HEK293 (cell line): ENCODE measurements at regions not wholly inside any gene's neighbourhood (a gene's known extent, or its start where the extent isn't known, plus 50 kb on each side); places are given as distances from the start of the nearest gene placed in this dataset.
A peak's percentile ranks its signal among the peaks of the same experiment; 100 is the strongest.

Experiments
- GLI2 ChIP-seq: fragments of 450-650 bp; formaldehyde crosslinking; IDR thresholded peaks from 2 replicates; pipeline ENCODE4; 2017; ENCODE audit warnings: missing biosample characterization, missing genetic modification characterization, low read depth, borderline replicate concordance
- KLF8 ChIP-seq: fragments of 450-650 bp; formaldehyde crosslinking; IDR thresholded peaks from 2 replicates; pipeline ENCODE4 v1.5.1; 2016; ENCODE audit warnings: missing biosample characterization, missing genetic modification characterization
- OSR2 ChIP-seq: fragments of 450-650 bp; formaldehyde crosslinking; IDR thresholded peaks from 2 replicates; pipeline ENCODE4 v1.5.1; 2016; ENCODE audit warnings: missing biosample characterization, missing genetic modification characterization
- SCRT2 ChIP-seq: fragments of 450-650 bp; formaldehyde crosslinking; IDR thresholded peaks from 2 replicates; pipeline ENCODE4 v1.5.1; 2016; ENCODE audit warnings: missing biosample characterization, missing genetic modification characterization
- SETDB1 ChIP-seq: IDR thresholded peaks from one replicate; pipeline ENCODE4 v1.6.1; 2017; ENCODE audit warnings: mild to moderate bottlenecking, low read length, moderate library complexity, mixed read lengths; ENCODE audit not compliant: insufficient read length
- SP2 ChIP-seq: fragments of 450-650 bp; formaldehyde crosslinking; IDR thresholded peaks from 2 replicates; pipeline ENCODE4 v1.5.1; 2016; ENCODE audit warnings: missing biosample characterization, missing genetic modification characterization
- SP3 ChIP-seq: fragments of 450-650 bp; formaldehyde crosslinking; IDR thresholded peaks from 2 replicates; pipeline ENCODE4 v1.5.1; 2016; ENCODE audit warnings: missing biosample characterization, missing genetic modification characterization
- SP7 ChIP-seq: fragments of 450-650 bp; formaldehyde crosslinking; IDR thresholded peaks from 2 replicates; pipeline ENCODE4 v1.5.1; 2016; ENCODE audit warnings: missing biosample characterization, missing genetic modification characterization
- ZBTB1 ChIP-seq: fragments of 450-650 bp; formaldehyde crosslinking; IDR thresholded peaks from 2 replicates; pipeline ENCODE4 v1.5.1; 2016; ENCODE audit warnings: missing biosample characterization, missing genetic modification characterization
- ZBTB17 ChIP-seq: fragments of 450-650 bp; formaldehyde crosslinking; IDR thresholded peaks from 2 replicates; pipeline ENCODE4 v1.5.1; 2016; ENCODE audit warnings: missing biosample characterization, missing genetic modification characterization
- ZFP37 ChIP-seq: fragments of 450-650 bp; formaldehyde crosslinking; IDR thresholded peaks from 2 replicates; pipeline ENCODE4 v1.5.1; 2016; ENCODE audit warnings: missing biosample characterization, missing genetic modification characterization
- ZNF132 ChIP-seq: fragments of 450-650 bp; formaldehyde crosslinking; IDR thresholded peaks from 2 replicates; pipeline ENCODE4 v1.5.1; 2017; ENCODE audit warnings: missing biosample characterization, missing genetic modification characterization, borderline replicate concordance
- ZNF211 ChIP-seq: fragments of 450-650 bp; formaldehyde crosslinking; IDR thresholded peaks from 2 replicates; pipeline ENCODE4 v1.5.1; 2016; ENCODE audit warnings: low read depth, missing biosample characterization, missing genetic modification characterization
- ZNF221 ChIP-seq: fragments of 450-650 bp; formaldehyde crosslinking; IDR thresholded peaks from 2 replicates; pipeline ENCODE4 v1.5.1; 2017; ENCODE audit warnings: missing biosample characterization, missing genetic modification characterization, borderline replicate concordance
- ZNF394 ChIP-seq: fragments of 450-650 bp; formaldehyde crosslinking; IDR thresholded peaks from 2 replicates; pipeline ENCODE4 v1.5.1; 2016; ENCODE audit warnings: missing biosample characterization, missing genetic modification characterization, mild to moderate bottlenecking, moderate library complexity, borderline replicate concordance
- ZNF629 ChIP-seq: fragments of 450-650 bp; formaldehyde crosslinking; IDR thresholded peaks from 2 replicates; pipeline ENCODE4 v1.5.1; 2017; ENCODE audit warnings: missing biosample characterization, missing genetic modification characterization
- ZNF664 ChIP-seq: fragments of 450-650 bp; formaldehyde crosslinking; IDR thresholded peaks from 2 replicates; pipeline ENCODE4 v1.5.1; 2016; ENCODE audit warnings: missing biosample characterization, missing genetic modification characterization
- ZNF843 ChIP-seq: fragments of 450-650 bp; formaldehyde crosslinking; IDR thresholded peaks from 2 replicates; pipeline ENCODE4 v1.5.1; 2016; ENCODE audit warnings: missing biosample characterization, missing genetic modification characterization
- TF ChIP-seq, protein P1 (sequence below): fragments of 450-650 bp; formaldehyde crosslinking; IDR thresholded peaks from 2 replicates; pipeline ENCODE4 v1.5.1; 2016; ENCODE audit warnings: missing biosample characterization, missing genetic modification characterization, borderline replicate concordance
- TF ChIP-seq, protein P2 (sequence below): fragments of 450-650 bp; formaldehyde crosslinking; IDR thresholded peaks from 2 replicates; pipeline ENCODE4 v1.5.1; 2017; ENCODE audit warnings: missing biosample characterization, missing genetic modification characterization
- TF ChIP-seq, protein P3 (sequence below): fragments of 450-650 bp; formaldehyde crosslinking; IDR thresholded peaks from 2 replicates; pipeline ENCODE4 v1.5.1; 2017; ENCODE audit warnings: missing biosample characterization, mild to moderate bottlenecking, missing genetic modification characterization, moderate library complexity
- TF ChIP-seq, protein P4 (sequence below): fragments of 450-650 bp; formaldehyde crosslinking; IDR thresholded peaks from 2 replicates; pipeline ENCODE4 v1.5.1; 2017; ENCODE audit warnings: missing biosample characterization, missing genetic modification characterization
- TF ChIP-seq, protein P5 (sequence below): IDR thresholded peaks from 2 replicates; pipeline ENCODE4 v1.6.1; 2011; ENCODE audit warnings: mild to moderate bottlenecking, low read depth, low read length, borderline replicate concordance
- TF ChIP-seq, protein P6 (sequence below): fragments of 450-650 bp; formaldehyde crosslinking; IDR thresholded peaks from 2 replicates; pipeline ENCODE4 v1.5.1; 2016; ENCODE audit warnings: missing biosample characterization, missing genetic modification characterization
- TF ChIP-seq, protein P7 (sequence below): fragments of 450-650 bp; formaldehyde crosslinking; IDR thresholded peaks from 2 replicates; pipeline ENCODE4 v1.5.1; 2017; ENCODE audit warnings: missing biosample characterization, missing genetic modification characterization

DNA sequence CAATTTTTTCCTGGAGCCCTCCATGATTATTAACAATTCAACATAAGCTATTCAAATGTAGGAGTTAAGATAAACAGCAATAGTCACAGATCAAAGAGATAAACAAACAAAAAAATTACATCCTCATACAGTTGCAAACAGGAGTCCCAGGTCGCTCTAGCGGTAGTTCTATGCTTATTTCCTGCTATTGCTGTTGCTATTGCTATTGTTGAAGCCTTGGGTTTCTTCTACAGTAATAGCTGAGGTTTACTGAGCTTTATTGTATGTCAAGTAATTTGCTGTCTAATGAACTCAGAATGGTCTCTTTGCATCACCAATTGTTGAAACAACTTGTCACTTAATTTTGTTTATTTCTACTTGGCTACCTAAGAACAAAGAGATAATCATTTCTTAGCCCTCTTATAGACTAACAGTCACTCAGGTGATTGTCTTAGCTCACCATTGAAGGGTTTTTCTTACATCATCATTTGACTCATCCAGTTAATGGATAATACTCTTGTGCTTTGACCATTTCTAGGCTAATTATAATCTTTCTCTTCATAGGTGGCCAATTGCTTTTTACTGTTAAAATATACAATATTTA lies 654.6 kb downstream of the MECOM start (continued):
- TF ChIP-seq, protein P1, sequence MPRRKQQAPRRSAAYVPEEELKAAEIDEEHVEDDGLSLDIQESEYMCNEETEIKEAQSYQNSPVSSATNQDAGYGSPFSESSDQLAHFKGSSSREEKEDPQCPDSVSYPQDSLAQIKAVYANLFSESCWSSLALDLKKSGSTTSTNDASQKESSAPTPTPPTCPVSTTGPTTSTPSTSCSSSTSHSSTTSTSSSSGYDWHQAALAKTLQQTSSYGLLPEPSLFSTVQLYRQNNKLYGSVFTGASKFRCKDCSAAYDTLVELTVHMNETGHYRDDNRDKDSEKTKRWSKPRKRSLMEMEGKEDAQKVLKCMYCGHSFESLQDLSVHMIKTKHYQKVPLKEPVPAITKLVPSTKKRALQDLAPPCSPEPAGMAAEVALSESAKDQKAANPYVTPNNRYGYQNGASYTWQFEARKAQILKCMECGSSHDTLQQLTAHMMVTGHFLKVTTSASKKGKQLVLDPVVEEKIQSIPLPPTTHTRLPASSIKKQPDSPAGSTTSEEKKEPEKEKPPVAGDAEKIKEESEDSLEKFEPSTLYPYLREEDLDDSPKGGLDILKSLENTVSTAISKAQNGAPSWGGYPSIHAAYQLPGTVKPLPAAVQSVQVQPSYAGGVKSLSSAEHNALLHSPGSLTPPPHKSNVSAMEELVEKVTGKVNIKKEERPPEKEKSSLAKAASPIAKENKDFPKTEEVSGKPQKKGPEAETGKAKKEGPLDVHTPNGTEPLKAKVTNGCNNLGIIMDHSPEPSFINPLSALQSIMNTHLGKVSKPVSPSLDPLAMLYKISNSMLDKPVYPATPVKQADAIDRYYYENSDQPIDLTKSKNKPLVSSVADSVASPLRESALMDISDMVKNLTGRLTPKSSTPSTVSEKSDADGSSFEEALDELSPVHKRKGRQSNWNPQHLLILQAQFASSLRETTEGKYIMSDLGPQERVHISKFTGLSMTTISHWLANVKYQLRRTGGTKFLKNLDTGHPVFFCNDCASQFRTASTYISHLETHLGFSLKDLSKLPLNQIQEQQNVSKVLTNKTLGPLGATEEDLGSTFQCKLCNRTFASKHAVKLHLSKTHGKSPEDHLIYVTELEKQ: peak; percentile 62; the same call in 1 of the 2 replicates
- TF ChIP-seq ZNF211 (tag by site-specific recombination) (no peak), SP3 (tag by site-specific recombination) (peak; percentile 30; the same call in 1 of the 2 replicates), ZNF843 (tag by site-specific recombination) (peak; percentile 31; the same call in 1 of the 2 replicates), ZNF394 (peak; percentile 70), ZNF132 (tag by site-specific recombination) (no peak), ZFP37 (tag by site-specific recombination) (0 out of 2 replicates have a peak, but pooled peaks have one; percentile 55), ZNF629 (tag by site-specific recombination) (peak; percentile 92), SP2 (tag by site-specific recombination) (peak; percentile 16; the same call in 1 of the 2 replicates), ZBTB1 (tag by site-specific recombination) (0 out of 2 replicates have a peak, but pooled peaks have one; percentile 14), ZBTB17 (tag by site-specific recombination) (peak; percentile 34; the same call in 1 of the 2 replicates), SCRT2 (peak; percentile 75), GLI2 (tag by site-specific recombination) (peak; percentile 39; the same call in 1 of the 2 replicates), OSR2 (tag by site-specific recombination) (peak; percentile 72), KLF8 (tag by site-specific recombination) (peak; percentile 53; the same call in 1 of the 2 replicates), ZNF664 (tag by site-specific recombination) (no peak), SP7 (tag by site-specific recombination) (peak; percentile 79), ZNF221 (tag by site-specific recombination) (no peak), SETDB1 (no peak)
- TF ChIP-seq, protein P2, sequence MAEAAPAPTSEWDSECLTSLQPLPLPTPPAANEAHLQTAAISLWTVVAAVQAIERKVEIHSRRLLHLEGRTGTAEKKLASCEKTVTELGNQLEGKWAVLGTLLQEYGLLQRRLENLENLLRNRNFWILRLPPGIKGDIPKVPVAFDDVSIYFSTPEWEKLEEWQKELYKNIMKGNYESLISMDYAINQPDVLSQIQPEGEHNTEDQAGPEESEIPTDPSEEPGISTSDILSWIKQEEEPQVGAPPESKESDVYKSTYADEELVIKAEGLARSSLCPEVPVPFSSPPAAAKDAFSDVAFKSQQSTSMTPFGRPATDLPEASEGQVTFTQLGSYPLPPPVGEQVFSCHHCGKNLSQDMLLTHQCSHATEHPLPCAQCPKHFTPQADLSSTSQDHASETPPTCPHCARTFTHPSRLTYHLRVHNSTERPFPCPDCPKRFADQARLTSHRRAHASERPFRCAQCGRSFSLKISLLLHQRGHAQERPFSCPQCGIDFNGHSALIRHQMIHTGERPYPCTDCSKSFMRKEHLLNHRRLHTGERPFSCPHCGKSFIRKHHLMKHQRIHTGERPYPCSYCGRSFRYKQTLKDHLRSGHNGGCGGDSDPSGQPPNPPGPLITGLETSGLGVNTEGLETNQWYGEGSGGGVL (tag by site-specific recombination): 0 out of 2 replicates have a peak, but pooled peaks have one; percentile 14
- TF ChIP-seq, protein P3, sequence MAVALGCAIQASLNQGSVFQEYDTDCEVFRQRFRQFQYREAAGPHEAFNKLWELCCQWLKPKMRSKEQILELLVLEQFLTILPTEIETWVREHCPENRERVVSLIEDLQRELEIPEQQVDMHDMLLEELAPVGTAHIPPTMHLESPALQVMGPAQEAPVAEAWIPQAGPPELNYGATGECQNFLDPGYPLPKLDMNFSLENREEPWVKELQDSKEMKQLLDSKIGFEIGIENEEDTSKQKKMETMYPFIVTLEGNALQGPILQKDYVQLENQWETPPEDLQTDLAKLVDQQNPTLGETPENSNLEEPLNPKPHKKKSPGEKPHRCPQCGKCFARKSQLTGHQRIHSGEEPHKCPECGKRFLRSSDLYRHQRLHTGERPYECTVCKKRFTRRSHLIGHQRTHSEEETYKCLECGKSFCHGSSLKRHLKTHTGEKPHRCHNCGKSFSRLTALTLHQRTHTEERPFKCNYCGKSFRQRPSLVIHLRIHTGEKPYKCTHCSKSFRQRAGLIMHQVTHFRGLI (tag by site-specific recombination): no peak
- TF ChIP-seq, protein P4, sequence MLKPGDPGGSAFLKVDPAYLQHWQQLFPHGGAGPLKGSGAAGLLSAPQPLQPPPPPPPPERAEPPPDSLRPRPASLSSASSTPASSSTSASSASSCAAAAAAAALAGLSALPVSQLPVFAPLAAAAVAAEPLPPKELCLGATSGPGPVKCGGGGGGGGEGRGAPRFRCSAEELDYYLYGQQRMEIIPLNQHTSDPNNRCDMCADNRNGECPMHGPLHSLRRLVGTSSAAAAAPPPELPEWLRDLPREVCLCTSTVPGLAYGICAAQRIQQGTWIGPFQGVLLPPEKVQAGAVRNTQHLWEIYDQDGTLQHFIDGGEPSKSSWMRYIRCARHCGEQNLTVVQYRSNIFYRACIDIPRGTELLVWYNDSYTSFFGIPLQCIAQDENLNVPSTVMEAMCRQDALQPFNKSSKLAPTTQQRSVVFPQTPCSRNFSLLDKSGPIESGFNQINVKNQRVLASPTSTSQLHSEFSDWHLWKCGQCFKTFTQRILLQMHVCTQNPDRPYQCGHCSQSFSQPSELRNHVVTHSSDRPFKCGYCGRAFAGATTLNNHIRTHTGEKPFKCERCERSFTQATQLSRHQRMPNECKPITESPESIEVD (tag by site-specific recombination): peak; percentile 38; the same call in 1 of the 2 replicates
- TF ChIP-seq, protein P5, sequence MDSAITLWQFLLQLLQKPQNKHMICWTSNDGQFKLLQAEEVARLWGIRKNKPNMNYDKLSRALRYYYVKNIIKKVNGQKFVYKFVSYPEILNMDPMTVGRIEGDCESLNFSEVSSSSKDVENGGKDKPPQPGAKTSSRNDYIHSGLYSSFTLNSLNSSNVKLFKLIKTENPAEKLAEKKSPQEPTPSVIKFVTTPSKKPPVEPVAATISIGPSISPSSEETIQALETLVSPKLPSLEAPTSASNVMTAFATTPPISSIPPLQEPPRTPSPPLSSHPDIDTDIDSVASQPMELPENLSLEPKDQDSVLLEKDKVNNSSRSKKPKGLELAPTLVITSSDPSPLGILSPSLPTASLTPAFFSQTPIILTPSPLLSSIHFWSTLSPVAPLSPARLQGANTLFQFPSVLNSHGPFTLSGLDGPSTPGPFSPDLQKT: no peak
- TF ChIP-seq, protein P6, sequence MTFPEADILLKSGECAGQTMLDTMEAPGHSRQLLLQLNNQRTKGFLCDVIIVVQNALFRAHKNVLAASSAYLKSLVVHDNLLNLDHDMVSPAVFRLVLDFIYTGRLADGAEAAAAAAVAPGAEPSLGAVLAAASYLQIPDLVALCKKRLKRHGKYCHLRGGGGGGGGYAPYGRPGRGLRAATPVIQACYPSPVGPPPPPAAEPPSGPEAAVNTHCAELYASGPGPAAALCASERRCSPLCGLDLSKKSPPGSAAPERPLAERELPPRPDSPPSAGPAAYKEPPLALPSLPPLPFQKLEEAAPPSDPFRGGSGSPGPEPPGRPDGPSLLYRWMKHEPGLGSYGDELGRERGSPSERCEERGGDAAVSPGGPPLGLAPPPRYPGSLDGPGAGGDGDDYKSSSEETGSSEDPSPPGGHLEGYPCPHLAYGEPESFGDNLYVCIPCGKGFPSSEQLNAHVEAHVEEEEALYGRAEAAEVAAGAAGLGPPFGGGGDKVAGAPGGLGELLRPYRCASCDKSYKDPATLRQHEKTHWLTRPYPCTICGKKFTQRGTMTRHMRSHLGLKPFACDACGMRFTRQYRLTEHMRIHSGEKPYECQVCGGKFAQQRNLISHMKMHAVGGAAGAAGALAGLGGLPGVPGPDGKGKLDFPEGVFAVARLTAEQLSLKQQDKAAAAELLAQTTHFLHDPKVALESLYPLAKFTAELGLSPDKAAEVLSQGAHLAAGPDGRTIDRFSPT: peak; percentile 71
- TF ChIP-seq, protein P7, sequence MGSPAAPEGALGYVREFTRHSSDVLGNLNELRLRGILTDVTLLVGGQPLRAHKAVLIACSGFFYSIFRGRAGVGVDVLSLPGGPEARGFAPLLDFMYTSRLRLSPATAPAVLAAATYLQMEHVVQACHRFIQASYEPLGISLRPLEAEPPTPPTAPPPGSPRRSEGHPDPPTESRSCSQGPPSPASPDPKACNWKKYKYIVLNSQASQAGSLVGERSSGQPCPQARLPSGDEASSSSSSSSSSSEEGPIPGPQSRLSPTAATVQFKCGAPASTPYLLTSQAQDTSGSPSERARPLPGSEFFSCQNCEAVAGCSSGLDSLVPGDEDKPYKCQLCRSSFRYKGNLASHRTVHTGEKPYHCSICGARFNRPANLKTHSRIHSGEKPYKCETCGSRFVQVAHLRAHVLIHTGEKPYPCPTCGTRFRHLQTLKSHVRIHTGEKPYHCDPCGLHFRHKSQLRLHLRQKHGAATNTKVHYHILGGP: peak; percentile 65; the same call in 1 of the 2 replicates
